ENCODE measurements at regions not wholly inside any gene's neighbourhood (a gene's known extent, or its start where the extent isn't known, plus 50 kb on each side); places are given as distances from the start of the nearest gene placed in this dataset.

DNA sequence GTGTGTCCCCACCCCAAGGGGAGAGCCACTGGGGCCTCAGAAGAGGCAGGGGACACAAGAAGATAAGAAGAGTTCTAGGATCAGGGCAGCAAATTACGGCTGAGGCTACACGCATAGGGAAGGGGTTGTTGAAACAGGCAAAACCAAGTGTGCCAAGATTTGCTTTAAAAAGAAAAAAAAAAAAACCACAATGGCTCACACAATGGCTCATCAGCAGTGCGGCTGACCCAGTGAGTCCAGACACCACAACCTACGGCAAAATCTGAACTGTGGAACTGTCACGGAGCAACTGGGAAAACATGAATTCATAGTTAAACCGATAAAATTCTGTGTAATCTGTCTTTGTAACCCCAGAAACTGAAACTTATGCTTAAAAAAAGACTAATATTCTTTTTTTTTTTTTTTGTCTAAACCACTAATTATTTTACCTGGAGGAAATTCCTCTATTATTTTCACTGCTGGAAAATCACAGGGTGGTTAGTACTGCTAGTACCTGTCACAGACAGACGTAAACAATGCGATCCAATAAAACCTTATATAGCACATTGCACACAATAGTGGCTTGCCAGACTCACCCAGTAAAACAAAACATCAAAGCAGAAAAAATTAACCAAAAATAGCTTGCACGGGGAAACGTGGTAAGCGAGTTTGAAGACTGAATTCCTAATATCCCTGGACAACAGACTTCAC lies 325.4 kb upstream of the TSHZ3 start:
- TF ChIP-seq, protein P1, sequence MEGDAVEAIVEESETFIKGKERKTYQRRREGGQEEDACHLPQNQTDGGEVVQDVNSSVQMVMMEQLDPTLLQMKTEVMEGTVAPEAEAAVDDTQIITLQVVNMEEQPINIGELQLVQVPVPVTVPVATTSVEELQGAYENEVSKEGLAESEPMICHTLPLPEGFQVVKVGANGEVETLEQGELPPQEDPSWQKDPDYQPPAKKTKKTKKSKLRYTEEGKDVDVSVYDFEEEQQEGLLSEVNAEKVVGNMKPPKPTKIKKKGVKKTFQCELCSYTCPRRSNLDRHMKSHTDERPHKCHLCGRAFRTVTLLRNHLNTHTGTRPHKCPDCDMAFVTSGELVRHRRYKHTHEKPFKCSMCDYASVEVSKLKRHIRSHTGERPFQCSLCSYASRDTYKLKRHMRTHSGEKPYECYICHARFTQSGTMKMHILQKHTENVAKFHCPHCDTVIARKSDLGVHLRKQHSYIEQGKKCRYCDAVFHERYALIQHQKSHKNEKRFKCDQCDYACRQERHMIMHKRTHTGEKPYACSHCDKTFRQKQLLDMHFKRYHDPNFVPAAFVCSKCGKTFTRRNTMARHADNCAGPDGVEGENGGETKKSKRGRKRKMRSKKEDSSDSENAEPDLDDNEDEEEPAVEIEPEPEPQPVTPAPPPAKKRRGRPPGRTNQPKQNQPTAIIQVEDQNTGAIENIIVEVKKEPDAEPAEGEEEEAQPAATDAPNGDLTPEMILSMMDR (conservative IDR thresholded peaks at IDR 0.05; ENCODE audit: low read depth, low read length) = no peak
- TF ChIP-seq, protein P2, sequence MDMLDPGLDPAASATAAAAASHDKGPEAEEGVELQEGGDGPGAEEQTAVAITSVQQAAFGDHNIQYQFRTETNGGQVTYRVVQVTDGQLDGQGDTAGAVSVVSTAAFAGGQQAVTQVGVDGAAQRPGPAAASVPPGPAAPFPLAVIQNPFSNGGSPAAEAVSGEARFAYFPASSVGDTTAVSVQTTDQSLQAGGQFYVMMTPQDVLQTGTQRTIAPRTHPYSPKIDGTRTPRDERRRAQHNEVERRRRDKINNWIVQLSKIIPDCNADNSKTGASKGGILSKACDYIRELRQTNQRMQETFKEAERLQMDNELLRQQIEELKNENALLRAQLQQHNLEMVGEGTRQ (IDR thresholded peaks at IDR 0.05; ENCODE audit: low read depth, low read length) = no peak
- TF ChIP-seq ELK1 (IDR thresholded peaks at IDR 0.05; ENCODE audit: borderline replicate concordance, low read depth, low read length) (no peak), RFX5 (IDR thresholded peaks at IDR 0.05; ENCODE audit: low read depth, low read length) (no peak), POLR2A (IDR thresholded peaks at IDR 0.05; ENCODE audit: low read depth, low read length) (no peak), FOS (IDR thresholded peaks at IDR 0.05; ENCODE audit: low read depth, low read length) (no peak)

Data from IMR-90 (cell line).